Mesothelial cell of epicardium (in vitro differentiated cells): ENCODE measurements at regions not wholly inside any gene's neighbourhood (a gene's known extent, or its start where the extent isn't known, plus 50 kb on each side); places are given as distances from the start of the nearest gene placed in this dataset.
"Not testable (repeated sequence)": the region's sequence is repeated elsewhere in the genome, so short reads cannot be mapped to it uniquely, and the experiment has no call there.

Experiments
- DNase-seq, 2 experiments: peaks; one replicate each; pipeline ENCODE4 v3.0.0; 2021; ENCODE audit warnings: low spot score in 2 of 2; ENCODE audit not compliant: unreplicated experiment in 2 of 2
- H3K27ac Mint-ChIP-seq: 2 replicates; pipeline ENCODE4 v1.8.0; 2021; ENCODE audit warnings: mixed read lengths
- H3K27me3 Mint-ChIP-seq: 2 replicates; pipeline ENCODE4 v1.8.0; 2021; ENCODE audit warnings: low read depth, mixed read lengths
- H3K36me3 Mint-ChIP-seq: 2 replicates; pipeline ENCODE4 v1.8.0; 2021; ENCODE audit warnings: mixed read lengths
- H3K4me1 Mint-ChIP-seq: 2 replicates; pipeline ENCODE4 v1.8.0; 2021; ENCODE audit warnings: mixed read lengths
- H3K4me3 Mint-ChIP-seq: 2 replicates; pipeline ENCODE4 v1.8.0; 2021; ENCODE audit warnings: mild to moderate bottlenecking, moderate library complexity, mixed read lengths
- H3K9me3 Mint-ChIP-seq: 2 replicates; pipeline ENCODE4 v1.8.0; 2021; ENCODE audit warnings: mixed read lengths
- TF ChIP-seq, protein P1 (sequence below): fragments of 200-600 bp; sonication (generic); IDR thresholded peaks from one replicate; pipeline ENCODE4 v1.5.0; 2021; ENCODE audit warnings: antibody characterized with exemption; ENCODE audit not compliant: unreplicated experiment

DNA sequence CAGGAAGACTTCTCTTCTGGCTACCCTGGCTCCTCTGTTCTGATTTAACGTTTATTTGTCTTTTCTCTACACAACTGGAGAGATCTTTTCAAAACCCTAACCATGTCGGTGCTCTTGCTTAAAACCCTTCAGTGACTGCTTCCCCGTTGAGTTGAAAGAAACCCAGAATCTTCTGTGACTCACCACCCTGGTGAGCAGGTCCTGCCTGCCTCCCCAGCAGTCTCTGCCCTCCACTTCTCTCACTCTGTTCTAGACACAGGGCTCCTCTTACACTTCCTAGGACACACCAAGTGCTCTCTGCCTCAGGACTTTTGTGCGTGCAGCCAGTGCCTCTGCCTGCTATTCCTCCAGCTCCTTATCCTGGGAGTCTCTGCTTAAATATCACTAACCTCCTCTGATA is 131.4 kb downstream of the IER5 start:
- Mint-ChIP-seq H3K9me3 (peaks cover 15% of the 10 kb centered on the region), H3K36me3 (no peaks in the 10 kb centered on the region), H3K27me3 (peaks cover 3% of the 10 kb centered on the region), H3K4me3 (no peak overlapping the region), H3K27ac (no peak overlapping the region), H3K4me1 (peaks cover 2% of the 10 kb centered on the region)
- TF ChIP-seq, protein P1, sequence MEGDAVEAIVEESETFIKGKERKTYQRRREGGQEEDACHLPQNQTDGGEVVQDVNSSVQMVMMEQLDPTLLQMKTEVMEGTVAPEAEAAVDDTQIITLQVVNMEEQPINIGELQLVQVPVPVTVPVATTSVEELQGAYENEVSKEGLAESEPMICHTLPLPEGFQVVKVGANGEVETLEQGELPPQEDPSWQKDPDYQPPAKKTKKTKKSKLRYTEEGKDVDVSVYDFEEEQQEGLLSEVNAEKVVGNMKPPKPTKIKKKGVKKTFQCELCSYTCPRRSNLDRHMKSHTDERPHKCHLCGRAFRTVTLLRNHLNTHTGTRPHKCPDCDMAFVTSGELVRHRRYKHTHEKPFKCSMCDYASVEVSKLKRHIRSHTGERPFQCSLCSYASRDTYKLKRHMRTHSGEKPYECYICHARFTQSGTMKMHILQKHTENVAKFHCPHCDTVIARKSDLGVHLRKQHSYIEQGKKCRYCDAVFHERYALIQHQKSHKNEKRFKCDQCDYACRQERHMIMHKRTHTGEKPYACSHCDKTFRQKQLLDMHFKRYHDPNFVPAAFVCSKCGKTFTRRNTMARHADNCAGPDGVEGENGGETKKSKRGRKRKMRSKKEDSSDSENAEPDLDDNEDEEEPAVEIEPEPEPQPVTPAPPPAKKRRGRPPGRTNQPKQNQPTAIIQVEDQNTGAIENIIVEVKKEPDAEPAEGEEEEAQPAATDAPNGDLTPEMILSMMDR: no peak
- DNase-seq: no peak

DNA sequence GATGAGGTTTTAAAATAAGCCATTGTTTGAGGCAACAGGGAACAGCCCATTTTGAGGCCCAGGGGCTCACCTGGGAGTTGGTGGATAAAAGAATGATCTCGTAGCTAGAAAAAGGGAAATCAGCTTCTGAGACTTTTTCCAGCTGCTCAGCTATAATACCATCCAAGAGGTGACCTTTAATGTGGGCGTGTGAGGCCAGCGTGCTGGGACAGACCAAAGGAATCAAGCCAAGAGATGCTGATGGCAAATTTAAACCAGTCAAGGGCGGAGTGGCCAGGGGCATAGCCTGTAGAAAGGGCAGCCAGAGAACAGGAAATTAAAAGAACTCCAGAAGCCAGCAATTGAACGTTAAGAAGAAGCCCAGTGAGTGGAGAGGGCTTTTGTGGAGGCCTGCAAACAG is 132.6 kb downstream of the IER5 start:
- Mint-ChIP-seq H3K9me3 (peaks cover 15% of the 10 kb centered on the region), H3K27me3 (peaks cover 3% of the 10 kb centered on the region), H3K4me1 (peaks cover 2% of the 10 kb centered on the region), H3K36me3 (no peaks in the 10 kb centered on the region), H3K27ac (no peak overlapping the region), H3K4me3 (no peak overlapping the region)
- TF ChIP-seq, protein P1: no peak
- DNase-seq: no peak

DNA sequence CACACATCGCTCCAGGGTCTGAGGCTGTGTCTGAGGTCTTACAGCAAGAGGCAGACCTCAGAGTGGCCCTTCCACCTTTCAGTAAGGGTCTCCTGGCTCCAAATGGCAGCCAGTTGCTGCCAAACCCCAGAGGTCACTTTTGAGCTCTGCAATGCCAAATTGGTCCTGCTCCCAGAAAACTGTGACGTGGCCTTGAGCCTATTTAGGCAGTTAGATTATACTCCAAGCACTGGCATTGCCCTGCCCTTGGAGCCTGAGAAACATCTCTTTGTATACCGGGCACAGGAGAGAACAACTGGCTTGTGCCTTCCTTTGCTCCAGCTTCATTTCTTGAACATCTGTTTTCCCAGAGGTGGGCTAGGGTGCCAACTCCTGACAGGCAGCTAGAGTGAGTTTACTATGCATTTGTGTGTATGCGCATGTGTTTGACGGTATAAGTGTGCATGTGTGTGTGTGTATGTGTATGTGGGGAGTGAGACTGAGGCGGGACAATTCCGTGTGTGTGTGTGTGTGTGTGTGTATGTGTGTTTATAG is 134.5 kb downstream of the IER5 start:
- Mint-ChIP-seq H3K27ac (no peak overlapping the region), H3K9me3 (peaks cover 13% of the 10 kb centered on the region), H3K27me3 (peaks cover 3% of the 10 kb centered on the region), H3K4me1 (peaks cover 2% of the 10 kb centered on the region), H3K4me3 (no peak overlapping the region), H3K36me3 (no peaks in the 10 kb centered on the region)
- TF ChIP-seq, protein P1: no peak
- DNase-seq: no peak

DNA sequence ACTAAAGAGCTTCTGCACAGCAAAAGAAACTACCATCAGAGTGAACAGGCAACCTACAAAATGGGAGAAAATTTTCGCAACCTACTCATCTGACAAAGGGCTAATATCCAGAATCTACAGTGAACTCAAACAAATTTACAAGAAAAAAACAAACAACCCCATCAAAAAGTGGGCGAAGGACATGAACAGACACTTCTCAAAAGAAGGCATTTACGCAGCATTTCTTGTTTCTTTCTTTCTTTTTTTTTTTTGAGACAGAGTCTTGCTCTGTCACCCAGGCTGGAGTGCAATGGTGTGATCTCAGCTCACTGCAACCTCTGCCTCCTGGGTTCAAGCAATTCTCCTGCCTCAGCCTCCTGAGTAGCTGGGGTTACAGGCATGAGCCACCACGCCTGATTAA is 138.2 kb downstream of the IER5 start:
- DNase-seq, H3K4me1 Mint-ChIP-seq, H3K27ac Mint-ChIP-seq, H3K36me3 Mint-ChIP-seq, H3K27me3 Mint-ChIP-seq, H3K4me3 Mint-ChIP-seq: not testable (repeated sequence)
- H3K9me3 Mint-ChIP-seq: peaks cover 13% of the 10 kb centered on the region

DNA sequence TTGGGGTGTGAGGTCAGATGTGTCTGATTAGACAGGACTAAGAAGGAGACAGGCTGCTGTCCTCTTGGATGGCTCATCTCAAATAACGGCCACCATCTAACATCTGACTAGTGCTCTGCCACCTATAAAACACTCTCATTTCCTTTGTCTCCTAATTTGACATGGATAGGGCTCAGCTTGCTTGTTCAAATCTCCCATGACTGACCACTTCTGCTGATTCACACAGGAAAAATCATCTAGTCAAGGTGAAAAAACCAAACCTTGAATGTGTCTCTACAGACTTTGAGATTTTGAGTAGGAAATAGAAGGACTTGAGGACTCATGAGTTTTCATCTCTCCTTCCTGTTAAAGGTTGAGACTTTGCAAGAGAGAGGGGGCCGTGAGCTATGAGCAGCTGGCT is 150.6 kb downstream of the IER5 start:
- H3K27ac Mint-ChIP-seq: no peak overlapping the region

DNA sequence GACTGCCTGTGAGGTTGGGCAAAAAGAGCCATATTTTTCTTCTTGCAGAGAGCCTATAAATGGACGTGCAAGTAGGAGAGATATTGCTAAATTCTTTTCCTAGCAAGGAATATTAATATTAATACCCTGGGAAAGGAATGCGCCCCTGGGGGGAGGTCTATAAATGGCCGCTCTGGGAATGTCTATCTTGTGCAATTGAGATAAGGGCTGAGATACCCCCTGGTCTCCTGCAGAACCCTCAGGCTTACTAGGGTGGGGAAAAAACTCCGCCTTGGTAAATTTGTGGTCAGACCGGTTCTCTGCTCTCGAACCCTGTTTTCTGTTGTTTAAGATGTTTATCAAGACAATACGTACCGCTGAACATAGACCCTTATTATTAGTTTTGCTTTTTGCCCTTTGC is 157.8 kb downstream of the IER5 start:
- not testable (repeated sequence) for H3K4me3 Mint-ChIP-seq, H3K4me1 Mint-ChIP-seq, H3K36me3 Mint-ChIP-seq, DNase-seq, H3K27ac Mint-ChIP-seq, H3K27me3 Mint-ChIP-seq
- H3K9me3 Mint-ChIP-seq: peaks cover 31% of the 10 kb centered on the region

More for the DNA sequence above, 150.6 kb downstream of the IER5 start:
- peaks cover 21% of the 10 kb centered on the region for H3K27me3 Mint-ChIP-seq
- DNase-seq: no peak
- no peak overlapping the region for H3K4me3 Mint-ChIP-seq
- H3K4me1 Mint-ChIP-seq: no peaks in the 10 kb centered on the region
- TF ChIP-seq, protein P1: no peak
- no peaks in the 10 kb centered on the region for H3K36me3 Mint-ChIP-seq
- H3K9me3 Mint-ChIP-seq: peaks cover 4% of the 10 kb centered on the region

DNA sequence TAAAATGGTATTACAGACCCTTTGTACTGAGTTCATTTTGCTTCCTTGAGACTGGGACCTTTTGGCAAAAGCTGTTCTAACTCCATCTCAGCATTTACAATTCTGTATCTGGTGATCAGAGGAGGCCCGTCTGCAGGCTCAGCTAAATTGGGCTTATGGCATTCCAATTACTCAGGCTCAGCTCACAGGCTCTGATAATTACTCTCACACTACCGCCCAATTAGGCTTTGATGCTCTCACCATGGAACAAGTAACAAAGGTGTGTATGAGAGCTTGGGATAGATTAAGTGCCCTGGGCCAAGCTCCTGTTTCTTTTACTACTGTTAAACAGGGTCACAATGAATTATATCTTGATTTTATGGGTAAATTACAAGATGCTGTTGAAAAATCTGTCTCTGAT is 159.9 kb downstream of the IER5 start:
- not testable (repeated sequence) for H3K36me3 Mint-ChIP-seq, H3K27ac Mint-ChIP-seq, DNase-seq, H3K4me1 Mint-ChIP-seq, H3K4me3 Mint-ChIP-seq
- Mint-ChIP-seq H3K9me3 (peaks cover 32% of the 10 kb centered on the region), H3K27me3 (peaks cover 15% of the 10 kb centered on the region)
